Nephron progenitor cell (in vitro differentiated cells): ENCODE measurements at regions not wholly inside any gene's neighbourhood (a gene's known extent, or its start where the extent isn't known, plus 50 kb on each side); places are given as distances from the start of the nearest gene placed in this dataset.
"Not testable (repeated sequence)": the region's sequence is repeated elsewhere in the genome, so short reads cannot be mapped to it uniquely, and the experiment has no call there.

Experiments
- DNase-seq: peaks from one replicate; pipeline ENCODE4 v3.0.0; 2021
- H3K27ac Mint-ChIP-seq: 2 replicates; pipeline ENCODE4 v1.8.0; 2021; ENCODE audit warnings: mild to moderate bottlenecking, moderate library complexity, mixed read lengths
- H3K27me3 Mint-ChIP-seq: 2 replicates; pipeline ENCODE4 v1.8.0; 2021; ENCODE audit warnings: mild to moderate bottlenecking, low read depth, mixed read lengths; ENCODE audit not compliant: poor library complexity
- H3K36me3 Mint-ChIP-seq: 2 replicates; pipeline ENCODE4 v1.8.0; 2021; ENCODE audit warnings: low read depth, mixed read lengths
- H3K4me1 Mint-ChIP-seq: 2 replicates; pipeline ENCODE4 v1.8.0; 2021; ENCODE audit warnings: mixed read lengths
- H3K4me3 Mint-ChIP-seq: 2 replicates; pipeline ENCODE4 v1.8.0; 2021; ENCODE audit warnings: mild to moderate bottlenecking, moderate library complexity, mixed read lengths
- H3K9me3 Mint-ChIP-seq: 2 replicates; pipeline ENCODE4 v1.8.0; 2021; ENCODE audit warnings: mild to moderate bottlenecking, moderate library complexity, mixed read lengths
- CTCF ChIP-seq: fragments of 200-600 bp; sonication (generic); IDR thresholded peaks from 2 replicates; pipeline ENCODE4 v1.5.0; 2021; ENCODE audit warnings: antibody characterized with exemption

GRCh38 chr10:28366994-28367393, 64.1 kb upstream of the MPP7 start:
- Mint-ChIP-seq H3K36me3 (no peaks in the 10 kb centered on the region), H3K4me1 (peaks cover 5% of the 10 kb centered on the region), H3K4me3 (no peak overlapping the region), H3K27ac (no peak overlapping the region), H3K9me3 (no peaks in the 10 kb centered on the region), H3K27me3 (peaks cover 9% of the 10 kb centered on the region)
- no peak for TF ChIP-seq CTCF
- DNase-seq = no peak

GRCh38 chr10:28367413-28367812, 64.5 kb upstream of the MPP7 start:
- no peak for TF ChIP-seq CTCF
- H3K9me3 Mint-ChIP-seq = no peaks in the 10 kb centered on the region
- peaks cover 9% of the 10 kb centered on the region for H3K27me3 Mint-ChIP-seq
- H3K36me3 Mint-ChIP-seq = no peaks in the 10 kb centered on the region
- peaks cover 5% of the 10 kb centered on the region for H3K4me1 Mint-ChIP-seq
- no peak overlapping the region for H3K4me3 Mint-ChIP-seq
- H3K27ac Mint-ChIP-seq = no peak overlapping the region
- no peak for DNase-seq

- DNase-seq = no peak
- no peak for TF ChIP-seq CTCF
- no peaks in the 10 kb centered on the region for H3K9me3 Mint-ChIP-seq
- no peak overlapping the region for H3K4me3 Mint-ChIP-seq
- no peak overlapping the region for H3K27ac Mint-ChIP-seq
- H3K4me1 Mint-ChIP-seq = peaks cover 5% of the 10 kb centered on the region
- no peaks in the 10 kb centered on the region for H3K36me3 Mint-ChIP-seq
- peaks cover 9% of the 10 kb centered on the region for H3K27me3 Mint-ChIP-seq
Observed at GRCh38 chr10:28367929-28368484, 65.1 kb upstream of the MPP7 start.

GRCh38 chr10:28370107-28370835, 67.4 kb upstream of the MPP7 start:
- no peak for TF ChIP-seq CTCF
- peaks cover 5% of the 10 kb centered on the region for H3K4me1 Mint-ChIP-seq
- no peak overlapping the region for H3K4me3 Mint-ChIP-seq
- H3K9me3 Mint-ChIP-seq = no peaks in the 10 kb centered on the region
- no peaks in the 10 kb centered on the region for H3K36me3 Mint-ChIP-seq
- H3K27ac Mint-ChIP-seq = no peak overlapping the region
- no peak for DNase-seq
- peaks cover 6% of the 10 kb centered on the region for H3K27me3 Mint-ChIP-seq

GRCh38 chr10:28371638-28372037, 68.8 kb upstream of the MPP7 start:
- not testable (repeated sequence) for H3K27me3 Mint-ChIP-seq, H3K27ac Mint-ChIP-seq, H3K4me3 Mint-ChIP-seq, DNase-seq, H3K36me3 Mint-ChIP-seq, H3K9me3 Mint-ChIP-seq, H3K4me1 Mint-ChIP-seq

GRCh38 chr10:28374036-28374435, 71.2 kb upstream of the MPP7 start:
- Mint-ChIP-seq H3K27ac (no peak overlapping the region), H3K4me3 (no peak overlapping the region), H3K9me3 (no peaks in the 10 kb centered on the region), H3K4me1 (no peaks in the 10 kb centered on the region), H3K36me3 (no peaks in the 10 kb centered on the region), H3K27me3 (peaks cover 3% of the 10 kb centered on the region)
- DNase-seq = no peak
- no peak for TF ChIP-seq CTCF
